GM19099 (cell line): ENCODE measurements at regions not wholly inside any gene's neighbourhood (a gene's known extent, or its start where the extent isn't known, plus 50 kb on each side); places are given as distances from the start of the nearest gene placed in this dataset.

Source experiments
- POLR2A ChIP-seq: IDR thresholded peaks from 3 replicates; pipeline ENCODE4 v1.6.1; 2011; ENCODE audit warnings: low read depth; ENCODE audit not compliant: insufficient read length; ENCODE audit errors: extremely low read depth

- no peak for TF ChIP-seq POLR2A
Measured at GRCh38 chr5:134468921-134469400, 56.5 kb upstream of the JADE2 start.

- no peak for TF ChIP-seq POLR2A
Measured at GRCh38 chr5:134467231-134467630, 55.5 kb upstream of the CDKN2AIPNL start.

- TF ChIP-seq POLR2A, result peak; percentile 27
Measured at GRCh38 chr5:134466241-134467069, 54.8 kb upstream of the CDKN2AIPNL start.

- peak; percentile 87 for TF ChIP-seq POLR2A
Measured at GRCh38 chr5:134465816-134466240, 54.1 kb upstream of the CDKN2AIPNL start.

- TF ChIP-seq POLR2A, result no peak
Measured at GRCh38 chr5:134464988-134465815, 53.5 kb upstream of the CDKN2AIPNL start.

- TF ChIP-seq POLR2A, result no peak
Measured at GRCh38 chr5:134463991-134464760, 52.5 kb upstream of the CDKN2AIPNL start.

- no peak for TF ChIP-seq POLR2A
Measured at GRCh38 chr5:134463176-134463720, 51.6 kb upstream of the CDKN2AIPNL start.

GRCh38 chr5:134462761-134463160 lies 51.1 kb upstream of the CDKN2AIPNL start:
- no peak for TF ChIP-seq POLR2A

GRCh38 chr5:134462047-134462575 lies 50.4 kb upstream of the CDKN2AIPNL start:
- TF ChIP-seq POLR2A, result no peak
